ENCODE measurements at regions not wholly inside any gene's neighbourhood (a gene's known extent, or its start where the extent isn't known, plus 50 kb on each side); places are given as distances from the start of the nearest gene placed in this dataset.

DNA sequence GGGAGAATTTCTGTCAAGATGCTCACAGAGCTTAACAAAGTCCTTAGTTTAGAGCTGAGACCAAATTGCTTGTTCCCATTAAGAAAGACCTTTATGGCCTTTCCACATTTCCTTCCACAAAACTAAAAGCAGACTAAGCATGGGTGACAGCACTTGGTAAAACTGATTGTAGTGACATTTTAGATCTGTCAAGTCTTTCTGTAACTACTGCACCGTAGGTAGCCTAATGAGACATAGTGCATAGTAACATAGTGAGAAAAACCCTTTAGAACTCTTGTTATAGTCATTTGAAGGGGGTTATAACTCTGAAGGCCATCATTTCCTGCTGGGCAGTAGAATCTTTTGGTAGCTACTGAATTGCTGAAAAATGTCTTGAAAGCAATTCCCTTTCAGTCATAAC is 990.9 kb upstream of the CNTN5 start:
- no peak for DNase-seq (ENCODE audit: low read depth)

DNA sequence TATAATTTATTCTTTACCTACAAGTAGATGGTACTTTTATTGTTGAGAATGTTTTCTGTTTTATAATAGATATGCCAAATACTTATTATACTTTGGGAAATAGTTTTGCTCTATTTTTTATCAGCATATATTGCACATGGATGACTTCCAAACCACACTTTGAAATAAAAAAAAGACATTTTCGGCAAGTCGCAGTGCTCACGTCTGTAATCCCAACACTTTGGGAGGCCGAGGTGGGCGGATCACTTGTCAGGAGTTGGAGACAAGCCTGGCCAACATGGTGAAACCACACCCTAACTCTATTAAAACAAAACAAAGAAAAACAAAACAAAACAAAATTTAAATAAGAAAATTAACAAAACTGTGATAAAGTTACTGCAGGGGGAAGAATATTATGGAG is 983.9 kb upstream of the CNTN5 start:
- no peak overlapping the region for H3K4me3 ChIP-seq (ENCODE audit: control insufficient read depth, low read depth, low read length)
- TF ChIP-seq, protein P1, sequence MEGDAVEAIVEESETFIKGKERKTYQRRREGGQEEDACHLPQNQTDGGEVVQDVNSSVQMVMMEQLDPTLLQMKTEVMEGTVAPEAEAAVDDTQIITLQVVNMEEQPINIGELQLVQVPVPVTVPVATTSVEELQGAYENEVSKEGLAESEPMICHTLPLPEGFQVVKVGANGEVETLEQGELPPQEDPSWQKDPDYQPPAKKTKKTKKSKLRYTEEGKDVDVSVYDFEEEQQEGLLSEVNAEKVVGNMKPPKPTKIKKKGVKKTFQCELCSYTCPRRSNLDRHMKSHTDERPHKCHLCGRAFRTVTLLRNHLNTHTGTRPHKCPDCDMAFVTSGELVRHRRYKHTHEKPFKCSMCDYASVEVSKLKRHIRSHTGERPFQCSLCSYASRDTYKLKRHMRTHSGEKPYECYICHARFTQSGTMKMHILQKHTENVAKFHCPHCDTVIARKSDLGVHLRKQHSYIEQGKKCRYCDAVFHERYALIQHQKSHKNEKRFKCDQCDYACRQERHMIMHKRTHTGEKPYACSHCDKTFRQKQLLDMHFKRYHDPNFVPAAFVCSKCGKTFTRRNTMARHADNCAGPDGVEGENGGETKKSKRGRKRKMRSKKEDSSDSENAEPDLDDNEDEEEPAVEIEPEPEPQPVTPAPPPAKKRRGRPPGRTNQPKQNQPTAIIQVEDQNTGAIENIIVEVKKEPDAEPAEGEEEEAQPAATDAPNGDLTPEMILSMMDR (conservative IDR thresholded peaks at IDR 0.05; ENCODE audit: control insufficient read depth, insufficient read depth, low read depth, low read length), result no peak
- no peak for DNase-seq (ENCODE audit: low read depth)

More for the DNA sequence above, 990.9 kb upstream of the CNTN5 start:
- no peak overlapping the region for H3K4me3 ChIP-seq (ENCODE audit: control insufficient read depth, low read depth, low read length)
- TF ChIP-seq, protein P1 (conservative IDR thresholded peaks at IDR 0.05; ENCODE audit: control insufficient read depth, insufficient read depth, low read depth, low read length), result no peak

DNA sequence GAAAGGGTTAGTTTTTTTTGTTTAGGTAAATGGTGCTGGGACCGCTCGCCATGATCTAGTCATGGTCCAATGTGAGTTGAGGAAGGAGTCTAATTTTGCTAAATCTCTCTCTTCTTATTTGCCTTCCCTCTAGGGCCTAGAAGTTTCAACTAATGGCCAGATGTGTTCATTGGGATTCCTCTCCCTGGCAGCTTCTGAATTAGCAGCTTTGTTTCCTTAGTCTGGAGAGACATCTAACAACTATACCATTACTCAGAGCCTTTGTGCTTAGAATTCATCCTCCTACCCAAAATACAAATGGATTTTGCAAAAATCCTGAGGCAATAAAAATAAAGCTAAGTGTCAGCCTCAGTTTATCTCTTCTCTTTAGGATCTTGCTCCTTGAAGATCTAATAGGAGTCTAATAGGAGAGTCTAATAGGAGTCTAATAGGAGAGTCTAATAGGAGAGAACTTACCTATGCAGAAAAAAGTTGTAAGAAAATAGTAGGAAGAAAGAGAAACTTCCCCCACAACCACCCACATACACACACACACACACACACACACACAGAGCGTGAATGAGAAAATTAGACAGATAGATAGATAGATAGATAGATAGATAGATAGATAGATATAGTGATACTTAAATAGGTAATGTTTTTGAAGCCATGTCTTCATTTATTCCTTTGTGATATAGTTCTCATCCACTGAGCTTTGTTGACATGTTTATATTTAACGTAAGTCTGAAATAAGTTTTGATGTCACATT is 980.5 kb upstream of the CNTN5 start:
- H3K4me3 ChIP-seq (ENCODE audit: control insufficient read depth, low read depth, low read length), result no peak overlapping the region
- TF ChIP-seq, protein P1 (conservative IDR thresholded peaks at IDR 0.05; ENCODE audit: control insufficient read depth, insufficient read depth, low read depth, low read length), result no peak
- DNase-seq (ENCODE audit: low read depth), result no peak

DNA sequence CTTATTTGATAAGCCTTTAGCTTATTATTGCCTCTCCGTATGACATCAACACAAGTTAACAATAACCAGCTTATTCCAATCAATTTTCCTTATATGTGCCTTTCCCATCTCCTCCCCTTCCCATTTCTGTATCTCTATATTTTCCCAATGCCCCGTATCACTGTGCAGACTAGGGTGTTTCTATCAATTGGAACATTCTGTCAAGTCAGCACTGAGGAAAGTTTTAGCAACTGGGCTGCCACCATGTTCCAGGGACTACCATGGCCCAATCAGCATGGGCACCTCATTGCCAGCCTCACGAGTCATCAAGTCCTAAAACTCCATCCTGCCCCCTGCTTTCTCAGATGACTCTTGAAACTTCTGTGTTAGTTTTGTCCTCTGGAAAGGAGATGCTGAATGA is 973.1 kb upstream of the CNTN5 start:
- TF ChIP-seq, protein P1 (conservative IDR thresholded peaks at IDR 0.05; ENCODE audit: control insufficient read depth, insufficient read depth, low read depth, low read length), result no peak
- DNase-seq (ENCODE audit: low read depth), result no peak
- H3K4me3 ChIP-seq (ENCODE audit: control insufficient read depth, low read depth, low read length), result no peak overlapping the region

DNA sequence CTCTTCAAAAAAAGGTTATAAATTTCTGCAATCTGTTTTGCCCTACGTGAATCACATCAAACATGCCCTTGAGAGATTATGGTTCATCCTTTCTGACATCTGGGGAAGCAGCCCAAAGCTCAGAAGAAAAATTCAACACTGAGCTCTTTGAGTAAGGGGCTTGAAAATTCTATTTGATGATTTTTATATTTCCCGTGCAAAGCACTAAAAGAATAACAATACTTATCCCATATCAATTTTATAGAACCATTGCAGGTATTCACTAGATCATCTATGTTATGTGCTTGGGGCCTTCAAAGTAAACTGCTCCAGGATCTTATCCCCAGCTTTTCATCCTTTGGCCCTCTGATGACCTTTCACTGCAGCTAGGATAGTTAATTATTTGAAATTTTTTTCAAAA is 966.9 kb upstream of the CNTN5 start:
- H3K4me3 ChIP-seq (ENCODE audit: control insufficient read depth, low read depth, low read length), result no peak overlapping the region
- TF ChIP-seq, protein P1 (conservative IDR thresholded peaks at IDR 0.05; ENCODE audit: control insufficient read depth, insufficient read depth, low read depth, low read length), result no peak
- DNase-seq (ENCODE audit: low read depth), result no peak

DNA sequence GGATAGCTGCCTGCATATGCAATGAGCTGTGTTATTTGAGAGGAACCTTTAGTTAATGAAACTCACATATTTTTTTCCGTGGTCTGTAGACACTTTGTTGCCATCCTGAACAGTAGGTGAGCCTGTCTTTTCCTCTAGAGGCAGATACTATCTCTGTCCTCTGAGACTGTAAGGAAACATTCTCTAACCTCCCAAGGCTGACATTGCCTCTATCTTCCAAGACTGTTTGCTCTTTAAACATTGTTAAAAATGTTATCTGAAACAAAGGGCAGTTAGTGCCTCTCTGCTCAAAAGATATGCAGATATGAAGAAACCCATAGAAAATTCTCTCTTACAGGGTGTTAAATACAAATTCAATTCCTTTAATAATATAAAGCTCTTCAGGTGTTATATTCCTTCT is 963.8 kb upstream of the CNTN5 start:
- TF ChIP-seq, protein P1 (conservative IDR thresholded peaks at IDR 0.05; ENCODE audit: control insufficient read depth, insufficient read depth, low read depth, low read length), result no peak
- no peak overlapping the region for H3K4me3 ChIP-seq (ENCODE audit: control insufficient read depth, low read depth, low read length)
- no peak for DNase-seq (ENCODE audit: low read depth)

All from fibroblast of mammary gland (primary cell).